ENCODE measurements at regions not wholly inside any gene's neighbourhood (a gene's known extent, or its start where the extent isn't known, plus 50 kb on each side); places are given as distances from the start of the nearest gene placed in this dataset.
A peak's percentile ranks its signal among the peaks of the same experiment; 100 is the strongest.

DNA sequence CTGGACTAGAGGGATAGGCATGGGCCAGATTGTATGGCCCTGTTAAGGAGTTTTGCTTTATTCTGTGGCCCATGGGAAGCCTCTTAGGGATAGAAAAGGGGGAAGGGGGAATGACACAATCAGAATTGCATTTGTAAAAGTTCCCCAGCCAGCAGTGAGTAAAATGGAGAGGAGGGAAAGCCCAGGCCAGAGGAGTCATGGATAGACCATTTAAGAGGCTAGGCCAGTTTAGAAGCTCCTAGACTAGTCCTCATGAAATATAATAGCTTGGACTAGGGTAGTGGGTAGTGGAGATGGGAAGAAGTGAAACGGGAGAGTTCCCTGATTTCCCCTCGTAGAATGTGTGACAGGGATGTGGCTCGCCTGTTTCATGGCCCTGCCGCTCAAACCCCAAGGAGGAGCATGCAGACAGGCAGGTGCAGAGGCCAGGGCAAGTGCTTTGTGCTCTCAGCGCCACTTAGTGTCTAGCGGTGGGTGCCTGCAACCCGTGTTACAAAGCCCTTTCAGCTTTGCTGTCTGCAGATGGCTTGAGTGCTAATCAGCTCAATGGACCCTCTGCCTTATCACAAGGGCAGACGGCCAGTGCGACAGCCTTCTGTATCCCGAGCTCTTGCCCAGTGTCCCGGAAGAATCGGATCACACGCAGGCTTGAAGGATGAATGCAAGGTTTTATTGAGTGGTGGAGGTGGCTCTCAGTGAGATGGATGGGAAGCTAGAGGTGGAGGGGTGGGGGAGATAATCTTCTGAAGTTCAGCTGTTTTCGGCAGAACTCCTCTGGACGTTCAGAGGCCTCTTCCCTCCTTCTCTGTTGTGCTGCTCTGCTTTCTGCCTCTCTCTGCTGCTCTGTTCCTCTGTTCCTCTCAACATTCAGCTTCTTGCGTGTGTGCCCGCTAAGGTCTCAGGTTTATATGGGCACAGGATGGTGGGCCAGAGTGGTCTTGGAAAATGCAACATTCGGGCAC, 141.1 kb downstream of the CEP57L1 start (continued):
- TF ChIP-seq CCNT2 (IDR thresholded peaks at IDR 0.05; ENCODE audit: borderline replicate concordance, extremely low read depth, insufficient read length, low read depth, low read length) (no peak), CBFA2T2 (conservative IDR thresholded peaks at IDR 0.05) (peak; percentile 83), YY1 (IDR thresholded peaks at IDR 0.05; ENCODE audit: borderline replicate concordance in 1 of 3, control insufficient read depth in 1 of 3, extremely low read depth in 1 of 3, insufficient read depth in 3 of 3, insufficient read length in 1 of 3, insufficient replicate concordance in 2 of 3, low read depth in 1 of 3, low read length in 2 of 3) (peak in 1 of 3 experiments; percentile 35), ZNF134 (CRISPR knock-in tag; conservative IDR thresholded peaks at IDR 0.05) (0 out of 2 replicates have a peak, but pooled peaks have one; percentile 31), ZNF695 (CRISPR knock-in tag; IDR thresholded peaks at IDR 0.05) (no peak), EHMT2 (IDR thresholded peaks at IDR 0.05) (0 out of 2 replicates have a peak, but pooled peaks have one; percentile 10), NR2C1 (IDR thresholded peaks at IDR 0.05) (no peak), NR2C1 (tag; IDR thresholded peaks at IDR 0.05) (peak; percentile 24; the same call in 1 of the 2 replicates), ZNF830 (CRISPR knock-in tag; IDR thresholded peaks at IDR 0.05) (0 out of 2 replicates have a peak, but pooled peaks have one; percentile 15), POLR3A (IDR thresholded peaks at IDR 0.05; ENCODE audit: borderline replicate concordance, extremely low read depth, insufficient read depth, insufficient read length) (no peak), FOXP1 (CRISPR knock-in tag; IDR thresholded peaks at IDR 0.05) (peak; percentile 53; the same call in 1 of the 2 replicates)
- TF ChIP-seq, protein P1, sequence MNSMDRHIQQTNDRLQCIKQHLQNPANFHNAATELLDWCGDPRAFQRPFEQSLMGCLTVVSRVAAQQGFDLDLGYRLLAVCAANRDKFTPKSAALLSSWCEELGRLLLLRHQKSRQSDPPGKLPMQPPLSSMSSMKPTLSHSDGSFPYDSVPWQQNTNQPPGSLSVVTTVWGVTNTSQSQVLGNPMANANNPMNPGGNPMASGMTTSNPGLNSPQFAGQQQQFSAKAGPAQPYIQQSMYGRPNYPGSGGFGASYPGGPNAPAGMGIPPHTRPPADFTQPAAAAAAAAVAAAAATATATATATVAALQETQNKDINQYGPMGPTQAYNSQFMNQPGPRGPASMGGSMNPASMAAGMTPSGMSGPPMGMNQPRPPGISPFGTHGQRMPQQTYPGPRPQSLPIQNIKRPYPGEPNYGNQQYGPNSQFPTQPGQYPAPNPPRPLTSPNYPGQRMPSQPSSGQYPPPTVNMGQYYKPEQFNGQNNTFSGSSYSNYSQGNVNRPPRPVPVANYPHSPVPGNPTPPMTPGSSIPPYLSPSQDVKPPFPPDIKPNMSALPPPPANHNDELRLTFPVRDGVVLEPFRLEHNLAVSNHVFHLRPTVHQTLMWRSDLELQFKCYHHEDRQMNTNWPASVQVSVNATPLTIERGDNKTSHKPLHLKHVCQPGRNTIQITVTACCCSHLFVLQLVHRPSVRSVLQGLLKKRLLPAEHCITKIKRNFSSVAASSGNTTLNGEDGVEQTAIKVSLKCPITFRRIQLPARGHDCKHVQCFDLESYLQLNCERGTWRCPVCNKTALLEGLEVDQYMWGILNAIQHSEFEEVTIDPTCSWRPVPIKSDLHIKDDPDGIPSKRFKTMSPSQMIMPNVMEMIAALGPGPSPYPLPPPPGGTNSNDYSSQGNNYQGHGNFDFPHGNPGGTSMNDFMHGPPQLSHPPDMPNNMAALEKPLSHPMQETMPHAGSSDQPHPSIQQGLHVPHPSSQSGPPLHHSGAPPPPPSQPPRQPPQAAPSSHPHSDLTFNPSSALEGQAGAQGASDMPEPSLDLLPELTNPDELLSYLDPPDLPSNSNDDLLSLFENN (IDR thresholded peaks at IDR 0.05; ENCODE audit: low read depth in 2 of 2, low read length in 2 of 2): peak in 1 of 2 experiments; percentile 16; a peak in 1 of 4 replicates

Data from K562 (cell line).